ENCODE measurements at regions not wholly inside any gene's neighbourhood (a gene's known extent, or its start where the extent isn't known, plus 50 kb on each side); places are given as distances from the start of the nearest gene placed in this dataset.

DNA sequence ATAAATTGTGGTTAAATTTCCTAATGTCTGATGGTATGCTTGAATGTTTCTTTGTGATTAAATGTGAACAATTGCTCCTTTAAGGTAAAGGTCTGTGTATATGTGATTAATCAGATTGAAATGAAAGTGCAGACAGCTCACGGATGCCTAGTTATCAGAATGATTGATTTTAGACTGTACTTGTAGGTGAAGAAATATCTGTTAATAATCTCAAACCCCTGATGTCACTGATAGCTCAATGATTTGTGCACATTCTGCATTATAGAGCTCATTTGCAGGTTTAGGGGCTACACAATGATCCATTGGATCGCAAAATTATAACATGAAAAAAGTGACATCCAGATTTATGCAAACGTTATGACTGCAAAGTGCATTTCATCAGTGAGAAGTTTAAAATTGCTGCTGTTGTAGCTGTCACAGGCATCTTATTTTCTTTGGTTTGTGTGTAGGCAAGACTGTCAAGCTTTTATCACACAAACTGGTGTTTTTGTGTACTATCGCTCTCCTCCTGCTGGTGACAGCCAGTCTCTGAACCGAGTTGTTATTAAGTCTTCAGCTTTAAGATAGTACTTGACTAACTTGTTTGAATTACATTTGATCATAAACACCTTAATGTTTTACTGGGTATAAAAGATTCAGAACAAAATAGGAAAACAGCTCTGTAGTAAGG, 103.4 kb upstream of the RMST start:
- TF ChIP-seq, protein P1, sequence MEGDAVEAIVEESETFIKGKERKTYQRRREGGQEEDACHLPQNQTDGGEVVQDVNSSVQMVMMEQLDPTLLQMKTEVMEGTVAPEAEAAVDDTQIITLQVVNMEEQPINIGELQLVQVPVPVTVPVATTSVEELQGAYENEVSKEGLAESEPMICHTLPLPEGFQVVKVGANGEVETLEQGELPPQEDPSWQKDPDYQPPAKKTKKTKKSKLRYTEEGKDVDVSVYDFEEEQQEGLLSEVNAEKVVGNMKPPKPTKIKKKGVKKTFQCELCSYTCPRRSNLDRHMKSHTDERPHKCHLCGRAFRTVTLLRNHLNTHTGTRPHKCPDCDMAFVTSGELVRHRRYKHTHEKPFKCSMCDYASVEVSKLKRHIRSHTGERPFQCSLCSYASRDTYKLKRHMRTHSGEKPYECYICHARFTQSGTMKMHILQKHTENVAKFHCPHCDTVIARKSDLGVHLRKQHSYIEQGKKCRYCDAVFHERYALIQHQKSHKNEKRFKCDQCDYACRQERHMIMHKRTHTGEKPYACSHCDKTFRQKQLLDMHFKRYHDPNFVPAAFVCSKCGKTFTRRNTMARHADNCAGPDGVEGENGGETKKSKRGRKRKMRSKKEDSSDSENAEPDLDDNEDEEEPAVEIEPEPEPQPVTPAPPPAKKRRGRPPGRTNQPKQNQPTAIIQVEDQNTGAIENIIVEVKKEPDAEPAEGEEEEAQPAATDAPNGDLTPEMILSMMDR (IDR thresholded peaks at IDR 0.05; ENCODE audit: low read depth, low read length, poor library complexity, severe bottlenecking) = no peak
- TF ChIP-seq EZH2phosphoT487 (IDR thresholded peaks at IDR 0.05; ENCODE audit: borderline replicate concordance, low read length) = no peak

All from DOHH2 (cell line).